HG03045 (cell line): ENCODE measurements at regions not wholly inside any gene's neighbourhood (a gene's known extent, or its start where the extent isn't known, plus 50 kb on each side); places are given as distances from the start of the nearest gene placed in this dataset.
A peak's percentile ranks its signal among the peaks of the same experiment; 100 is the strongest.
"Not testable (repeated sequence)": the region's sequence is repeated elsewhere in the genome, so short reads cannot be mapped to it uniquely, and the experiment has no call there.

Source experiments
- ATAC-seq: cut with Tn5 transposase; IDR thresholded peaks from one replicate; pipeline ENCODE4 v1.9.1; 2021; ENCODE audit warnings: mild to moderate bottlenecking, moderate library complexity; ENCODE audit not compliant: unreplicated experiment

DNA sequence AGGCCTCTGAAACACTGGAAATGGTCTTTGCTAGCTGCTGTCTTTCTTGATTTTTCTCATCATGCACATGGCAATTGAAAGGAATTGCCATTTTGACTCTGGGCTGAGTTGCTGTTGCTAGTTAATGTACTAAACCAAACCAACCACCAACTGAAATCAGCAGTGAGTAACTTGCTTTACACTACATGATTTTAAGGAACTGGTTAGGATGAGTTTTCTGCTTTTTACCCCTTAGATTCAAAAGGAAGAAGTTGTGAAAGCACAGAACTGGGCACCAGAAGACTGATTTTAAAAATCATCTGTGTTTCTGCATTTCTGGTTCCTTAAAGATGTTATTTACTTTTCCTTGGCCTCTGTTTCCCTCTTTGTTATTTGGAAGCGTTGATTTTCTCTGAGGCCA, 361.9 kb downstream of the HLX start:
- ATAC-seq: no peak

DNA sequence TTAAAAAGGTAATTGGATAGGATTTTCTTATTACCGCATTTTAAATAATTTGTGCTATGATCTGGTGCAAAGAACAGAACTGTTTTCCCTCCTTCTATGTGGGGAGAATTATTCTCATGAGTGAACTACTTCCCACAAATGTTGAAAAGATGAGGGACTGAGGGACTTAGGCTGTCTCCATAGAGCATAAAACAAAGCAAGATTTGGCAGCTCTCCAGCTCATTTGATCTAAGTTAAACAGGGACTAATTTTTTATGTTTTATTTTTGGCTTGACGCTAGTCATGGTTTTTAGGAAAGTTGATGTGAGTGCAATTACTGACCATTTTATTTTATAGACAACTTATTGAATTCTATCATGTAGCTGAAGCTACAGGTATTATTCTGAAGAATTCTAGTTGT, 362.3 kb downstream of the HLX start:
- no peak for ATAC-seq

DNA sequence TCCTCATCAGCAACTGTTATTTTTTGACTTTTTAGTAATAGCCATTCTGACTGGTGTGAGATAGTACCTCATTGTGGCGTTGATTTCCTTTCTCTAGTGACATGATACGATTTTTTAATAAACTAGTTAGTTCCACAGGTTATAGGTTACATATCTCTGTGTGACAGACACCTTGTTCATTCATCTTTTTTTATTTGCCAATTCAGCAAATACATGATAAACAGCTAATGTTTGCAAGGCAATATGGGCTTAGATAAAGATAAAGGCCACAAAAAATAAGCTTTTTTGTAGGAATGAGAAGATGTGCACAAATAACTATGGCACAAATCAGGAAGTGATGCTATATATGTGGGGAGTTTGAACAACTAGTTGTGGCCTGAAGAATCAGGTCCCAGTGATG, 366.8 kb downstream of the HLX start:
- ATAC-seq: no peak

DNA sequence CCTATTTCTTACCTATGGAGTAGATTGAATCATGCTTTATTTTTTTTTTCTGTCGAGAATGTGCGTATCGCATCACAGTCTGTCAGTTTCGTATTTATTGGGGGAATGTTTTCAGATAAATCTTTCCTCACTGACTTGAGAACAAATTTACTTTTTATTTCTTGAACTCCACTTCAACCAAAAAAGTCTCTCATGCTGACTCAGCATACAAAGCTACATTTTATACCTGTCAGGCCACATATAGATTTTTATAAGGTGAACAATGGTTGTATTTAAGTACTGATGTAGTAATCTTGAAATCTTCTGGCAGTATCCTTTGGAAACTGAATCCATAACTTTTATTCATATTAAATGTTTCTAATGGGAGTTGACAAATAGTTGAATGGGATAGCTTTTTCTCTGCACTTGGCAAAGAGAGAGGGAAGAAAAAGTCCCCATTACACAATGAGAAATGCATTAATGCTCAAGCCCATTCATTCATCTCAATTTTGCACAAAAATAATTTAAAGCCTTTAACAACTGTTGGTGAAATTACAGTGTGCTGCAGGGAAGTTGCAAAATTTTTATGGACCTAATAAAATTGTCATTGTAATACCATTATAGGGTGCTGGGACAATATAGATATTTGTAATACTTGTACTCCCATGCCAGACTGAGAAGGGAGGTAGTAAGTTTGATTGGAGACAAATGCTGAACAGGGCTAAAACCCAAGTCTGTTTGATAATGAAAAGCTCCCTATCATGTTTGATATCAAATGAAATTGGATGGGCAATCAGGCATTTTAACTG, 367.6 kb downstream of the HLX start:
- no peak for ATAC-seq

DNA sequence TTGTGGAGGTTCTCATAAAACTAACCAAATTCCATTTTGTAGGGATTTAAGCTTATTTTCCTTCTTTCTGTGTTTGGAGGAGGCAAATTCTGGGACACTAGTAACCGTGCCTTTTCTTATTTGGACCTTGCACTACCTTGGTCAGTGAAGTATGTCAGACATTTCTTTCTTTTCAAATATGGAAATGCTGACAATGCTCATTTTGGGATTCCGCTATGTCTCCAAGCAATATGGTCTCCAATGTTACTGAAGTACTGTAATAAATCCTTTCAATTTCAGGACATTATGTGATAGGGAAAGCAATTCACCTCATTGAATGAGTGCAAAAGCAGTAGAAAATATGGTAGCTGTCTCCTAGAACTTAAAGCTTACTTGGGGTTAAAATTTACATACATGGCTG, 372.3 kb downstream of the HLX start:
- ATAC-seq: no peak

DNA sequence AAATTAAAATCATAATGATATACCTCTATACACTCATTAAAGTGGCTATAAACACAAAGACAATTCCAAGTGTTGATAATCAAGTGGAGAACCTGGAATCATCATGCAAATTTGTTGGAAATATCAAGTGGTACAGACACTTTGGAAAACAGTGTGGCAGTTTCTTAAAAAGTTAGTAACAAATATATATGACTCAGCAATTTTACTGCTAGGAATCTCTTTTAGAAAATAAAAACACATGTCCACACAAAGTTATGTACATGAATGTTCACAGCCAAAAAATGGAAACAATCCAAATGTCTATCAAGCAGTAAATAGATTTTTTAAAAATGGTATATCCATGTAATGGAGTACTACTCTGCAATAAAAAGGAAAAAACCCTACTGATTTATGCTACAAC, 375.6 kb downstream of the HLX start:
- ATAC-seq: no peak

DNA sequence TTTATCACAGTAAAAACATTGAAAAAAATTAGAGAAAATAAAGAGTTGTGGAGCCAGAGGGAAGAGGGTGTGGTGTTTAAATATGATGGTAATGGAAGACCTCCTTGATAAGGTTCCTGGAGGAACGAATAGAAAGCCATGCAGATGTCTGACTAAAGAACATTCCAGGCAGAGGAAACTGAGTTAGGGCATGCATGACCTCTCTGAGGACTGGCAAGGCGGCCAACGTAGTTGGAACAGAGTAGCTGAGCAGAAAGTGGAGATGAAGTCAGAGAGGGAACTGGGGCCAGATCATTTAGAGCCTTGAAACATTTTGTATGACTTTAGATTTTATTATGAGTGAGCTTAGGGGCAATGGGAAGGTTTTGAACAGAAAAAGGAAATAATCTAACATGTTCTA, 377.5 kb downstream of the HLX start:
- ATAC-seq: no peak

DNA sequence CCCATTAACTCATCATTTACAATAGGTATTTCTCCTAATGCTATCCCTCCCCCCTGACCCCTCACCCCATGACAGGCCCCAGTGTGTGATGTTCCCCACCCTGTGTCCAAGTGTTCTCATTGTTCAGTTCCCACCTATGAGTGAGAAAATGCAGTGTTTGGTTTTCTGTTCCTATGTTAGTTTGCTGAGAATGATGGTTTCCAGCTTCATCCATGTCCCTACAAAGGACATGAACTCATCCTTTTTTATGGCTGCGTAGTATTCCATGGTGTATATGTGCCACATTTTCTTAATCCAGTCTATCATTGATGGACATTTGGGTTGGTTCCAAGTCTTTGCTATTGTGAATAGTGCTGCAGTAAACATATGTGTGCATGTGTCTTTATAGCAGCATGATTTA, 378.3 kb downstream of the HLX start:
- ATAC-seq: not testable (repeated sequence)

DNA sequence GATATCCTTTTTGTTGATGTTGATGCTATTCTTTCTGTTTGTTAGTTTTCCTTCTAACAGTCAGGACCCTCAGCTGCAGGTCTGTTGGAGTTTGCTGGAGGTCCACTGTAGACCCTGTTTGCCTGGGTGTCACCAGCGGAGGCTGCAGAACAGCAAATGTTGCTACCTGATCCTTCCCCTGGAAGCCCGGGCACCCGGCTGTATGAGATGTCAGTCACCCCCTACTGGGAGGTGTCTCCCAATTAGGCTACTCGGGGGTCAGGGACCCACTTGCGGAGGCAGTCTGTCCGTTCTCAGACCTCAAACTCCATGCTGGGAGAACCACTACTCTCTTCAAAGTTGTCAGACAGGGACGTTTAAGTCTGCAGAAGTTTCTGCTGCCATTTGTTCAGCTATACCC, 383.4 kb downstream of the HLX start:
- not testable (repeated sequence) for ATAC-seq

DNA sequence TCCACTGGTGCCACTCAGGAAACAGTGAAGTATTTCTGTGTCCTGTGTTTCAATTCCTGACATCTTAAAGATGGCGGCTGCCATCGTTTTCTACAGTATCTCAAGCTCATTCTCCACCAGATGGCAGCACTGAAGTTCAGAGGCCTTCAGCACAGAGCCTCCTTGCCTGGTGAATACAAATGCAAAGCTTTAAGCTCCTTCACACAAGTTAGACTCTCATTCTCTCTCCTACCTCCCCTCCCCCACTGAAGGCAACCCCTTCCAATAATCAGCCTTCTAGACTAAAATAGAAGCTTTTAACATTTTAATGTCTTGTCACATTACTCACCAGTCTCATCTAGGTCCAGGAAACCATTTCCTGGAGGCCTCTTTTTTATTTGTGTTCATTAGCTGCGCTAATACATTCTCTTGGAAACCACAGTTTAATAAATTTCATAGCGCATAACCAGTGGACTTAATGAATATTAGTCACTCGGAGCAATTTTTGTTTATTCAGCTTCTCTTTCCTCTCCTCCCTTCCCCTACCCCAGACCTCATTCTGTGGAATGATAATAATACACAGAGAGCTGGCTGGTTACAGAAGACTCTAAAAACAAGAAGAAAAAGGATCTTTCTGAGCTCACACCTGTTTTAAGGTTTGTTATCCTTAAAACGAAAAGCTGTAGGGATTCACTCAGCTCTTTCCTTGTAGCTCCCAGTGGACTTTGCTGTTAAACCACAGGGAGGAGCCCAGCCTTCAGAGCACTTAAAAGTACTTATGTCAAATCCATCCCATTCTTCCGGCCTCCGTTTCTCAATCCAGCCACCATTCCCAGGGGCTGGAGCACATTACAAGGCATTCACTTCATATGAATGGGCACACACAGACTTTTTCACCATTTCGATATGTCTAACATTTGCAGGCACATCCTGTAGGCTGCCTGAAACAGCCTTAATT, 384.9 kb downstream of the HLX start:
- ATAC-seq: peak; percentile 75

DNA sequence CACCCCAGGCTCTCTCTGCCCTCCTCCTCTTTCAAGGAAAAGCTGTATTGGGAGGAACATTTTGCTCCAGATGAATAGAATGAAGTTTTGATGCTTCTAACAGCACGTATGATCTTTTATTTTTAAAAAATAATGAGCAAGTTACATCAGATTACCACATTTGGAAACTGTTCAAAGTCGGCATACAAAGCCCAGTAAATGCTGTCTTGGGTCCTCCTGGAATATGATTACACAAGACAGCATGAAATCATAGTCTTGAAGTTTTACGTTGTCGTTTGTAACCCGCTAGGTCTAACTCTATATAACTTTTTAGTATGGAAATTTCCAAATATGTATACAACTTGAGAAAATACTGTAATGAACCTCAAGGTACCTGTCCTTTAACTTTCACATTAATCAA, 385.6 kb downstream of the HLX start:
- ATAC-seq: no peak

DNA sequence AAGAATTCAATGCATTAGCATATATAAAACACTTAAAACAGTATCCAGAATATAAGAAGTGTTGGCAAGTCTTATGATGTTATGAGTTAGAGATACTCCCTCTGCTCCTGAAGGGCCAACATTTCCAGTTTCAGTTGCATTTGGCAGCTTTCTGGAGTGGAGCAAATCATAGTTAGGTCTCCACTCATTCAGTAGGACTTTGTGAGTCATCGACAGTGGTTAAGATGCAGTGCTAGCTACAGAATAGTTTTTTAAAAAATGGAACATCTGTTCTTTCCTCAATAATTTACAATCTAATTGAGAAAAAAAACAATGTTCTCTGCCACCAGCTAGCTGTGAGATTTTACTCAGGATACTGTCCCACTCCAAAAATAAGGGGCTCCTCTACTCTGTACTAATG, 389.1 kb downstream of the HLX start:
- ATAC-seq: no peak

DNA sequence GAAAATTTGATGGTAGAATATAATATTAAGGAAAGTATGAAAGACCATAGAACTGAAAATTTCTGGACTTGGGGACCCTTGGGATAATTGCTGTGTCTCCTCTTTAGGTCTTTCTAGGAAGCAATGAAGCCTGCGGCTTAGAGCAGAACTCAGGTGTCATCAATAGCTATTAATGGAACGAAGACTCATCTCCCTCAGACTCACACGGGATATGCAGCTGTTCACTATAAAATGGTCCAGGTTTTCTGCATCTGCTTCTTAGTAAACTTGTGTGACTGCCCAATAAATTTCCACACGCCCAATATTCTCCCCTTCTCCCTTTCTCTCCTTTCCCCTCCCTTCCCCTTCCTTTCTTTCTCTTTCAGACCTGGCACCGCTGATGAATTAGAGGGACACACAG, 392.5 kb downstream of the HLX start:
- no peak for ATAC-seq

DNA sequence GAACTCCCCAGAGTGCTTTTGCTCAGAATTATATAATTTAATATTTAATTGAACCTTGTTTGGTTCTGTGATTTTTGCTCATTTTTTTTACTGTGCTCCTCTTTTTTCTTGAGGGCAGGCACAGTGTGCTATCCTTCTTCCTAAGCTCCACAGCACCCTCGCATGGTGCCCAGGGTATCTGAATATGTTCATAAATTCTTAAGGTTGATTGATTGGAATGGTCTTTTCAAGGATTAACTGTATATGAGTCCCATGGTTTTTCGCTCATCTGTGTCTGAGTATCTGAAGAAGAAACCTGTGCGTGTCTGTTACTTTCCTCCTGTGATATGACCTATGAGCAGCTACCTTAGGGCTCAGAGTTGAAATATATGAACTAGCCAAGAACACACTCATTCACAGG, 393.7 kb downstream of the HLX start:
- no peak for ATAC-seq

DNA sequence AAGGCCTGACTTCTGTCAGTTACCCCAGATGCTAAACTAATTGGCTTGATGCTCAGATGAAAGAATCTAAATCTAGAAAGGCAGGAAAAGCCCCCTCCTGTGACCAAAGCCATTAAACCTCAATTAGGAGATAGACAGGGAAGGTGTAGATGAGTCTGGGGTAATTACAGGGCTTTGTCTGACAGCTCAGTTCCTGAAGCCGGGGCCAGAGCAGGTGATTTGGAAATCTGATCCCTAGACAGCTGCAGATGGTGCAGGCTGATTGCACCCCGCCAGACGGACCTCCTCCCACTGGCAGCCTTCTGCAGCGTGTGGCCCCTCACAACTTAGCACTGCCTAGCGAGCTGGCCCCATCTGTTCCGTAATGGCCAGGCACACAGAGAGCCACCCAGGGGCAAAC, 395.1 kb downstream of the HLX start:
- no peak for ATAC-seq

DNA sequence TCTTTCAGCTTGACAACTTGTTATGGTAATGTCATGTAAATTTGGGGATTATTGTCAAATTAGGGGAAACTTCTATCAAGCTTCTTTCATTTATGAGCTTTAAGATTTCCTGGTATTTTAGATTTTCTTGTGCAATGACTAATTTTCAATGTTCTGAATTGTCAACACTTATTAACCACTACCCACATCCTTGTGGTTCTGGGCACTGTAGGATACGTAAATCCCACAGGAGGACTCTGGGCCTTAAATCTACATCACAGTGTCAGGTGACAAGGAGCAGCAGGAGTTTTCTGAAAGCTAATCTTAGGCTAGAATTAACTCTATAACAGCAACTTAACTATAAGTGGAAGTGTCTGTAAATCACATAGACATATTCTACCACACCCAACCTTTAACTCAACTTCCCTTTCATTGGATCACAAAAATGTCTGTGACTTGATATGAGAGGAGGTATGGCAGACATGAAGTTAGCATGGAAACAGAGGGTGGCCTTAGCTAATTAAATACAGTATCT, 397.7 kb downstream of the HLX start:
- no peak for ATAC-seq

DNA sequence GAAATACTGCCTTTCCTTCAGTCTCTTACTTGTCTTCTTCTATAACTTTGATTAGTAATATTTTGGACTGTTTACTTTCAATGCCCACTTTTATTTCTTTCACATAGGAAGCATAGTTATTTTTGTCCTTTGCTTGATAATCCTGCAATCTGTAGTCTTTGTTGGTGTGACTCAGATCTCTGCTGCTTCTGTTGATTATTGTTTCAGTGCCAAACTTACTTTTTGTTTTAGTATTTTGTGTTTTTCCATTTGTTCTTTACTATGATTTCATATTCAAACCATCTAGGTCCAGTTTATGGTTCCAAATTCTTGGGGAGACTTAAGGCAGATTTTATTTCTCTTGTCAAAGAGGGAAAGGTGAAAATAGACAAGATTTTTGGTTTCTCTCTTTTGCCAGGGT, 399.9 kb downstream of the HLX start:
- ATAC-seq: no peak

DNA sequence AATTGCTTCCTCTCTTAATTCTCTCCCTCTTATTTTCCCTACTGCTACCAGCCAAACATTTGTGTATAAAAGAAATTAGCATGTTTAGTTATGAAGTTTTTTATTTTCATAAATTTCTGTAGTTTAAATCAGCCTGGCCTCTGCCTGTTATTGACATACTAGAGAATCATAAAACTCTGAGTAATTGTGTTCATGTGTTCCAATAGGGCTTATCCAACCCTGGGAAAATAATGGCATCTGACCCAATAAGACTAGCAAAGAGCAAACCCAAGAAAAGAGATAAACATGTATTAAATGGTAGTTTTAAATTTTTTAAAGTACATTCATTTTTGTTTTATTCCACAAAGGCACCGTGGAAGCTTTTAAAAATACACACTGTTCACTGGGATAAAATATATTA, 404.3 kb downstream of the HLX start:
- ATAC-seq: no peak

DNA sequence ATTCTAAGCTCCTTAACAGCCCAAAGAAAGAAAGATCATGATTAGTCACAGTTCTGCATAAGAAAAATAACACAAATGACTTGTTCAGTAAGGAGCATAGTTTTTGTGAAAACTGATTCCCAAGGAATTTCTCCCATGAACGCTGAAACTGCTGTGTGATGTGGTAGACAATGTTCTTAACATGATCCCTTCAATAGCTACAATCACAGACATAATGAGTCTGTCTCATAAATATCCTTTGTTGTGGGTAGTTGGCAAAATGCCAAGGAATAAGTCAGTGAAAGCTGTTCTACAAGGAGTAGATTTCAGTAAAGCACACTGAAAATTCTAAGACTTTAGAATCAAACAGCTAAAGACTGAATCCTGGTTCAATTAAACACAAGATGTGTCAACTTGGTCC, 404.8 kb downstream of the HLX start:
- ATAC-seq: no peak

DNA sequence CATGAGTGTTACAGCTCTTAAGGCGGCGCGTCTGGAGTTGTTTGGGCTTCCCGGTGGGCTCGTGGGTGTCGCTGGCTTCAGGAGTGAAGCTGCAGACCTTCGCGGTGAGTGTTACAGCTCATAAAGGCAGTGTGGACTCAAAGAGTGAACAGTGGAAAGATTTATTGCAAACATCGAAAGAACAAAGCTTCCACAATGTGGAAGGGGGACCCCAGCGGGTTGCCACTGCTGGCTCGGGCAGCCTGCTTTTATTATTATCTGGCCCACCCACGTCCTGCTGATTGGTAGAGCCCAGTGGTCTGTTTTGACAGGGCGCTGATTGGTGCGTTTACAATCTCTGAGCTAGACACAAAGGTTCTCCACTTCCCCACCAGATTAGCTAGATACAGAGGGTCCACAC, 405.7 kb downstream of the HLX start:
- not testable (repeated sequence) for ATAC-seq

DNA sequence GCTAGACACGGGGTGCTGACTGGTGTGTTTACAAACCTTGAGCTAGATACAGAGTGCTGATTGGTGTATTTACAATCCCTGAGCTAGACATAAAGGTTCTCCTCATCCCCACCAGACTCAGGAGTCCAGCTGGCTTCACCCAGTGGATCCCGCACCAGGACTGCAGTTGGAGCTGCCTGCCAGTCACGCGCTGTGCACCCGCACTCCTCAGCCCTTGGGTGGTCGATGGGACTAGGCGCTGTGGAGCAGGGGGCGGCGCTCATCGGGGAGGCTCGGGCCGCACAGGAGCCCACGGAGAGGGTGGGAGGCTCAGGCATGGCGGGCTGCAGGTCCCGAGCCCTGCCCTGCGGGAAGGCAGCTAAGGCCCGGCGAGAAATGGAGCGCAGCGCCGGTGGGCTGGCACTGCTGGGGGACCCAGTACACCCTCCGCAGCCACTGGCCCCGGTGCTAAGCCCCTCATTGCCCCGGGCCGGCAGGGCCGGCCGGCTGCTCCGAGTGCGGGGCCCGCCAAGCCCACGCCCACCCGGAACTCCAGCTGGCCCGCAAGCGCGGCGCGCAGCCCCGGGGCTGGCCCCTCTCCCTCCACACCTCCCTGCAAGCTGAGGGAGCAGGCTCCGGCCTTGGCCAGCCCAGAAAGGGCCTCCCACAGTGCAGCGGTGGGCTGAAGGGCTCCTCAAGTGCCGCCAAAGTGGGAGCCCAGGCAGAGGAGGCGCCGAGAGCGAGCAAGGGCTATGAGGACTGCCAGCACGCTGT, 406.4 kb downstream of the HLX start:
- not testable (repeated sequence) for ATAC-seq
